HEK293 (cell line): ENCODE measurements at regions not wholly inside any gene's neighbourhood (a gene's known extent, or its start where the extent isn't known, plus 50 kb on each side); places are given as distances from the start of the nearest gene placed in this dataset.

Experiments used
- CTCF ChIA-PET: fragments of 350-600 bp; formaldehyde crosslinking; extraction: SDS; loops from one replicate; lab custom pipeline; 2021; ENCODE audit warnings: antibody characterized with exemption; lab: Yijun Ruan, JAX
- POLR2A ChIA-PET: fragments of 300-600 bp; formaldehyde crosslinking; extraction: SDS; loops from one replicate; lab custom pipeline; 2020; ENCODE audit warnings: antibody characterized with exemption, inconsistent platforms; lab: Yijun Ruan, JAX
- H3K27ac ChIP-seq: fragments of 200-500 bp; sonication (Bioruptor generic); 2 replicates; pipeline ENCODE4 v1.5.1; 2014; ENCODE audit warnings: low read depth, low read length, control low read depth, inconsistent platforms; ENCODE audit errors: extremely low read depth
- H3K36me3 ChIP-seq, 2 experiments: fragments of 200-500 bp in 1 of 2; sonication (Bioruptor generic) in 1 of 2; 1 replicate in 1 of 2; 2 replicates in 1 of 2; pipeline ENCODE4 v1.5.1; 2014 to 2017; ENCODE audit warnings: inconsistent platforms in 2 of 2, low read length in 2 of 2; ENCODE audit not compliant: control insufficient read depth in 2 of 2, insufficient read depth in 1 of 2
- H3K4me1 ChIP-seq: fragments of 200-500 bp; sonication (Bioruptor generic); 2 replicates; pipeline ENCODE4 v1.5.1; 2014; ENCODE audit warnings: mild to moderate bottlenecking, low read length, inconsistent platforms; ENCODE audit not compliant: control insufficient read depth, insufficient read depth
- H3K4me3 ChIP-seq: 2 replicates; pipeline ENCODE4 v1.5.1; 2011; ENCODE audit warnings: low read depth, mild to moderate bottlenecking, control low read depth, low read length, moderate library complexity
- H3K9me3 ChIP-seq: fragments of 200-500 bp; sonication (Bioruptor generic); 2 replicates; pipeline ENCODE4 v1.5.1; 2014; ENCODE audit warnings: low read depth, low read length, inconsistent platforms; ENCODE audit not compliant: control insufficient read depth, insufficient read depth
- BCL11A ChIP-seq: fragments of 450-650 bp; formaldehyde crosslinking; IDR thresholded peaks from 2 replicates; pipeline ENCODE4 v1.5.1; 2016; ENCODE audit warnings: low read depth, missing biosample characterization, missing genetic modification characterization
- GLI4 ChIP-seq: fragments of 450-650 bp; formaldehyde crosslinking; IDR thresholded peaks from 2 replicates; pipeline ENCODE4 v1.5.1; 2016; ENCODE audit warnings: missing biosample characterization, missing genetic modification characterization
- HOXA7 ChIP-seq: sonication (generic); formaldehyde crosslinking; IDR thresholded peaks from 2 replicates; pipeline ENCODE4 v1.8.1; 2022; ENCODE audit warnings: missing genetic modification reagents, borderline replicate concordance
- SP7 ChIP-seq: fragments of 450-650 bp; formaldehyde crosslinking; IDR thresholded peaks from 2 replicates; pipeline ENCODE4 v1.5.1; 2016; ENCODE audit warnings: missing biosample characterization, missing genetic modification characterization
- TRIM28 ChIP-seq: IDR thresholded peaks from 2 replicates; pipeline ENCODE4 v1.6.1; 2011; ENCODE audit warnings: low read length, control low read depth, borderline replicate concordance
- ZBTB49 ChIP-seq: fragments of 450-650 bp; formaldehyde crosslinking; IDR thresholded peaks from 2 replicates; pipeline ENCODE4 v1.5.1; 2016; ENCODE audit warnings: missing biosample characterization, missing genetic modification characterization, low read depth
- ZFP41 ChIP-seq: fragments of 450-650 bp; formaldehyde crosslinking; IDR thresholded peaks from 2 replicates; pipeline ENCODE4 v1.5.1; 2016; ENCODE audit warnings: missing biosample characterization, missing genetic modification characterization, borderline replicate concordance
- ZNF112 ChIP-seq: fragments of 450-650 bp; formaldehyde crosslinking; IDR thresholded peaks from 2 replicates; pipeline ENCODE4 v1.5.0; 2017; ENCODE audit warnings: missing biosample characterization, missing genetic modification characterization
- ZNF114 ChIP-seq: fragments of 450-650 bp; formaldehyde crosslinking; IDR thresholded peaks from 2 replicates; pipeline ENCODE4 v1.5.0; 2017; ENCODE audit warnings: missing biosample characterization, missing genetic modification characterization
- ZNF184 ChIP-seq: fragments of 450-650 bp; IDR thresholded peaks from 2 replicates; pipeline ENCODE4 v1.5.1; 2018; ENCODE audit warnings: missing biosample characterization, mild to moderate bottlenecking, missing genetic modification characterization
- ZNF239 ChIP-seq: fragments of 450-650 bp; formaldehyde crosslinking; IDR thresholded peaks from 2 replicates; pipeline ENCODE4 v1.5.1; 2016; ENCODE audit warnings: missing biosample characterization, missing genetic modification characterization
- ZNF426 ChIP-seq: fragments of 450-650 bp; formaldehyde crosslinking; IDR thresholded peaks from 2 replicates; pipeline ENCODE4 v1.5.1; 2017; ENCODE audit warnings: missing biosample characterization, missing genetic modification characterization, mild to moderate bottlenecking, inconsistent platforms, moderate library complexity
- ZNF548 ChIP-seq: fragments of 450-650 bp; formaldehyde crosslinking; IDR thresholded peaks from 2 replicates; pipeline ENCODE4 v1.5.1; 2016; ENCODE audit warnings: missing biosample characterization, missing genetic modification characterization
- ZNF549 ChIP-seq: fragments of 450-650 bp; IDR thresholded peaks from 2 replicates; pipeline ENCODE4 v1.5.1; 2018; ENCODE audit warnings: missing biosample characterization, missing genetic modification characterization, mild to moderate bottlenecking, inconsistent platforms, moderate library complexity
- ZNF558 ChIP-seq: fragments of 450-650 bp; formaldehyde crosslinking; IDR thresholded peaks from 2 replicates; pipeline ENCODE4 v1.5.1; 2016; ENCODE audit warnings: missing biosample characterization, missing genetic modification characterization
- ZNF747 ChIP-seq: fragments of 450-650 bp; formaldehyde crosslinking; IDR thresholded peaks from 2 replicates; pipeline ENCODE4 v1.5.1; 2016; ENCODE audit warnings: missing biosample characterization, missing genetic modification characterization
- ZSCAN16 ChIP-seq: fragments of 450-650 bp; formaldehyde crosslinking; IDR thresholded peaks from 2 replicates; pipeline ENCODE4 v1.5.1; 2016; ENCODE audit warnings: missing biosample characterization, missing genetic modification characterization
- ZSCAN30 ChIP-seq: fragments of 450-650 bp; IDR thresholded peaks from 2 replicates; pipeline ENCODE4 v1.5.1; 2018; ENCODE audit warnings: missing biosample characterization, mild to moderate bottlenecking, missing genetic modification characterization, moderate library complexity
- TF ChIP-seq, protein P1 (sequence below): fragments of 450-650 bp; formaldehyde crosslinking; IDR thresholded peaks from 2 replicates; pipeline ENCODE4 v1.5.1; 2016; ENCODE audit warnings: missing biosample characterization, missing genetic modification characterization
- TF ChIP-seq, protein P2 (sequence below): fragments of 450-650 bp; formaldehyde crosslinking; IDR thresholded peaks from 2 replicates; pipeline ENCODE4 v1.5.1; 2016; ENCODE audit warnings: missing biosample characterization, missing genetic modification characterization, borderline replicate concordance

GRCh38 chr1:105396001-105396400, 1646.3 kb downstream of the AMY1C start:
- H3K9me3 ChIP-seq = no peaks in the 10 kb centered on the region
- no peaks in the 10 kb centered on the region for H3K4me1 ChIP-seq
- TF ChIP-seq ZNF184 (tag by site-specific recombination) = no peak
- no peak for TF ChIP-seq ZNF114 (tag by site-specific recombination)
- TF ChIP-seq ZNF747 (tag by site-specific recombination) = no peak
- TF ChIP-seq SP7 = no peak
- TF ChIP-seq ZNF239 (tag by site-specific recombination) = no peak
- TF ChIP-seq, all 188 proteins: peak for 0
- no peak overlapping the region for H3K4me3 ChIP-seq
- H3K36me3 ChIP-seq = no peaks in the 10 kb centered on the region
- ChIA-PET CTCF (interaction anchor here (0.7 kb wide), 1 partner anchor 67 kb away, joined by 3 read pairs; no protein-coding TSS in a partner anchor), POLR2A (no interaction called here)
- no peak overlapping the region for H3K27ac ChIP-seq

DNA sequence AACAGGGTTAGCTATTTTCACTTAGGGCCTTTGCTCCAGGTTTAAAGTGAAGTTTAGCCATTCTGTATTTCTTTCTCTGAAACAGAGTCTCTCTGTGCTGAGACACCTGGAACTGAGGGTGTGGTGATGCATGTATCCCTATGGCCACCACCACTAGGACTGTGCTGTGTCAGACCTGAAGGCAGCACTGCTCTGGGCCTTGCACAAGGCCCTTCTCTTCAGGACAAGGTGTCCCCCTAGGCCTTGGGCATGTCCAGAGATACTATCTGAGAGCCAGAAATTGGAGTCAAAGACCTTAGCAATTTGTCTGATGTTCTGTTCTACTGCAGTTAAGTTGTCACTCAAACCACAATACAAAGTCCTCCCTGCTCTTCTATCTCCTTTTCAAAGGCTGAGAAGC, 1649.2 kb downstream of the AMY1C start:
- TF ChIP-seq ZSCAN30 (tag by site-specific recombination) = no peak
- TF ChIP-seq ZFP41 (tag by site-specific recombination) = no peak
- TF ChIP-seq, protein P1, sequence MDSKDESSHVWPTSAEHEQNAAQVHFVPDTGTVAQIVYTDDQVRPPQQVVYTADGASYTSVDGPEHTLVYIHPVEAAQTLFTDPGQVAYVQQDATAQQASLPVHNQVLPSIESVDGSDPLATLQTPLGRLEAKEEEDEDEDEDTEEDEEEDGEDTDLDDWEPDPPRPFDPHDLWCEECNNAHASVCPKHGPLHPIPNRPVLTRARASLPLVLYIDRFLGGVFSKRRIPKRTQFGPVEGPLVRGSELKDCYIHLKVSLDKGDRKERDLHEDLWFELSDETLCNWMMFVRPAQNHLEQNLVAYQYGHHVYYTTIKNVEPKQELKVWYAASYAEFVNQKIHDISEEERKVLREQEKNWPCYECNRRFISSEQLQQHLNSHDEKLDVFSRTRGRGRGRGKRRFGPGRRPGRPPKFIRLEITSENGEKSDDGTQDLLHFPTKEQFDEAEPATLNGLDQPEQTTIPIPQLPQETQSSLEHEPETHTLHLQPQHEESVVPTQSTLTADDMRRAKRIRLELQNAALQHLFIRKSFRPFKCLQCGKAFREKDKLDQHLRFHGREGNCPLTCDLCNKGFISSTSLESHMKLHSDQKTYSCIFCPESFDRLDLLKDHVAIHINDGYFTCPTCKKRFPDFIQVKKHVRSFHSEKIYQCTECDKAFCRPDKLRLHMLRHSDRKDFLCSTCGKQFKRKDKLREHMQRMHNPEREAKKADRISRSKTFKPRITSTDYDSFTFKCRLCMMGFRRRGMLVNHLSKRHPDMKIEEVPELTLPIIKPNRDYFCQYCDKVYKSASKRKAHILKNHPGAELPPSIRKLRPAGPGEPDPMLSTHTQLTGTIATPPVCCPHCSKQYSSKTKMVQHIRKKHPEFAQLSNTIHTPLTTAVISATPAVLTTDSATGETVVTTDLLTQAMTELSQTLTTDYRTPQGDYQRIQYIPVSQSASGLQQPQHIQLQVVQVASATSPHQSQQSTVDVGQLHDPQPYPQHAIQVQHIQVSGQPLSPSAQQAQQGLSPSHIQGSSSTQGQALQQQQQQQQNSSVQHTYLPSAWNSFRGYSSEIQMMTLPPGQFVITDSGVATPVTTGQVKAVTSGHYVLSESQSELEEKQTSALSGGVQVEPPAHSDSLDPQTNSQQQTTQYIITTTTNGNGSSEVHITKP (tag by site-specific recombination) = no peak
- no peak for TF ChIP-seq ZSCAN16 (tag by site-specific recombination)
- no peak for TF ChIP-seq GLI4 (tag by site-specific recombination)
- TF ChIP-seq ZNF548 (tag by site-specific recombination) = no peak
- TF ChIP-seq, all 188 proteins: peak for 0
- Histone ChIP-seq H3K4me1 (no peaks in the 10 kb centered on the region), H3K27ac (no peak overlapping the region), H3K36me3 (no peaks in the 10 kb centered on the region), H3K9me3 (no peaks in the 10 kb centered on the region), H3K4me3 (no peak overlapping the region)
- POLR2A ChIA-PET = no interaction called here
- CTCF ChIA-PET = interaction anchor here (0.6 kb wide), 1 partner anchor 394 kb away, joined by 4 read pairs; no protein-coding TSS in a partner anchor

DNA sequence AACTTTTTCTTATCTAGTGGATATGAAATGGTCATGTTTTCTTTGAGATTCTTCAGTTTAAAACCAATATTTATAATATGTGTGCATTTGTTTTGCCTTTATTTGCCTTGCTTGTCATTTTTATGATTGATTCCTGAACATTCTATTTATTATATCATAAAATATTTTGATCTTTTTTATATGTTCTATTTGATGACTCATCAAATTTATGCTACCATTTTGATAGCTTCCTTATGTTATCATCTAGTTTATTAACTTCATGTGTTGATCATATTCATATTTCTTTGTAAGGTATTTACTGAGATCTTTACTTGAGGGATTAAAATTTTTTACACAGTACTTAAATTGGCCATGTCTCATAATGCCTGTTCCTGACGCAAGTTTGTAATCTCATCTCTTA, 1650.0 kb downstream of the AMY1C start:
- Histone ChIP-seq H3K4me1 (no peaks in the 10 kb centered on the region), H3K27ac (no peak overlapping the region), H3K4me3 (no peak overlapping the region), H3K9me3 (no peaks in the 10 kb centered on the region), H3K36me3 (no peaks in the 10 kb centered on the region)
- ChIA-PET CTCF (no interaction called here), POLR2A (no interaction called here)
- no peak for TF ChIP-seq ZNF426 (tag by site-specific recombination)
- no peak for TF ChIP-seq ZBTB49 (tag by site-specific recombination)
- no peak for TF ChIP-seq ZNF239 (tag by site-specific recombination)
- no peak for TF ChIP-seq TRIM28
- TF ChIP-seq HOXA7 = no peak
- TF ChIP-seq BCL11A (tag by site-specific recombination) = no peak
- TF ChIP-seq, protein P2, sequence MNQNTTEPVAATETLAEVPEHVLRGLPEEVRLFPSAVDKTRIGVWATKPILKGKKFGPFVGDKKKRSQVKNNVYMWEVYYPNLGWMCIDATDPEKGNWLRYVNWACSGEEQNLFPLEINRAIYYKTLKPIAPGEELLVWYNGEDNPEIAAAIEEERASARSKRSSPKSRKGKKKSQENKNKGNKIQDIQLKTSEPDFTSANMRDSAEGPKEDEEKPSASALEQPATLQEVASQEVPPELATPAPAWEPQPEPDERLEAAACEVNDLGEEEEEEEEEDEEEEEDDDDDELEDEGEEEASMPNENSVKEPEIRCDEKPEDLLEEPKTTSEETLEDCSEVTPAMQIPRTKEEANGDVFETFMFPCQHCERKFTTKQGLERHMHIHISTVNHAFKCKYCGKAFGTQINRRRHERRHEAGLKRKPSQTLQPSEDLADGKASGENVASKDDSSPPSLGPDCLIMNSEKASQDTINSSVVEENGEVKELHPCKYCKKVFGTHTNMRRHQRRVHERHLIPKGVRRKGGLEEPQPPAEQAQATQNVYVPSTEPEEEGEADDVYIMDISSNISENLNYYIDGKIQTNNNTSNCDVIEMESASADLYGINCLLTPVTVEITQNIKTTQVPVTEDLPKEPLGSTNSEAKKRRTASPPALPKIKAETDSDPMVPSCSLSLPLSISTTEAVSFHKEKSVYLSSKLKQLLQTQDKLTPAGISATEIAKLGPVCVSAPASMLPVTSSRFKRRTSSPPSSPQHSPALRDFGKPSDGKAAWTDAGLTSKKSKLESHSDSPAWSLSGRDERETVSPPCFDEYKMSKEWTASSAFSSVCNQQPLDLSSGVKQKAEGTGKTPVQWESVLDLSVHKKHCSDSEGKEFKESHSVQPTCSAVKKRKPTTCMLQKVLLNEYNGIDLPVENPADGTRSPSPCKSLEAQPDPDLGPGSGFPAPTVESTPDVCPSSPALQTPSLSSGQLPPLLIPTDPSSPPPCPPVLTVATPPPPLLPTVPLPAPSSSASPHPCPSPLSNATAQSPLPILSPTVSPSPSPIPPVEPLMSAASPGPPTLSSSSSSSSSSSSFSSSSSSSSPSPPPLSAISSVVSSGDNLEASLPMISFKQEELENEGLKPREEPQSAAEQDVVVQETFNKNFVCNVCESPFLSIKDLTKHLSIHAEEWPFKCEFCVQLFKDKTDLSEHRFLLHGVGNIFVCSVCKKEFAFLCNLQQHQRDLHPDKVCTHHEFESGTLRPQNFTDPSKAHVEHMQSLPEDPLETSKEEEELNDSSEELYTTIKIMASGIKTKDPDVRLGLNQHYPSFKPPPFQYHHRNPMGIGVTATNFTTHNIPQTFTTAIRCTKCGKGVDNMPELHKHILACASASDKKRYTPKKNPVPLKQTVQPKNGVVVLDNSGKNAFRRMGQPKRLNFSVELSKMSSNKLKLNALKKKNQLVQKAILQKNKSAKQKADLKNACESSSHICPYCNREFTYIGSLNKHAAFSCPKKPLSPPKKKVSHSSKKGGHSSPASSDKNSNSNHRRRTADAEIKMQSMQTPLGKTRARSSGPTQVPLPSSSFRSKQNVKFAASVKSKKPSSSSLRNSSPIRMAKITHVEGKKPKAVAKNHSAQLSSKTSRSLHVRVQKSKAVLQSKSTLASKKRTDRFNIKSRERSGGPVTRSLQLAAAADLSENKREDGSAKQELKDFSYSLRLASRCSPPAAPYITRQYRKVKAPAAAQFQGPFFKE (tag by site-specific recombination) = no peak
- TF ChIP-seq ZNF558 (tag by site-specific recombination) = no peak
- no peak for TF ChIP-seq ZNF112 (tag by site-specific recombination)
- TF ChIP-seq ZNF549 (tag by site-specific recombination) = no peak
